ENCODE measurements at regions not wholly inside any gene's neighbourhood (a gene's known extent, or its start where the extent isn't known, plus 50 kb on each side); places are given as distances from the start of the nearest gene placed in this dataset.

- H3K36me3 ChIP-seq (ENCODE audit: low read depth), result no peaks in the 10 kb centered on the region
- no peak overlapping the region for H3K4me3 ChIP-seq
- H3F3A ChIP-seq (ENCODE audit: insufficient read depth), result no peaks in the 10 kb centered on the region
- no peaks in the 10 kb centered on the region for H3K27me3 ChIP-seq (replicated peaks; ENCODE audit: insufficient read depth)
- H3K9me2 ChIP-seq (ENCODE audit: insufficient read depth), result no peaks in the 10 kb centered on the region
- H3K27ac ChIP-seq, result no peak overlapping the region
- H2AFZ ChIP-seq, result no peak overlapping the region
- DNase-seq, result no peak
- H4K20me1 ChIP-seq (ENCODE audit: insufficient read depth), result no peaks in the 10 kb centered on the region
- in situ Hi-C loops (cut with MboI), result no loop called here
- H3K4me1 ChIP-seq (ENCODE audit: insufficient read depth), result no peaks in the 10 kb centered on the region
- no peaks in the 10 kb centered on the region for H3K79me2 ChIP-seq (ENCODE audit: insufficient read depth)
- no peak overlapping the region for H3K9ac ChIP-seq
- no peak overlapping the region for H3K4me2 ChIP-seq (ENCODE audit: unreplicated experiment)
- 11 to 22% methylated on average over 4 of the region's 4 CpGs for WGBS, 2 experiments (ENCODE audit: low coverage in 1 of 2, low lambda C conversion rate in 2 of 2, missing lambda C conversion rate in 2 of 2)
- TF ChIP-seq EZH2phosphoT487 (IDR thresholded peaks at IDR 0.05; ENCODE audit: insufficient read depth, low read depth) (no peak), EZH2 (IDR thresholded peaks at IDR 0.05; ENCODE audit: insufficient read depth, poor library complexity, severe bottlenecking) (no peak)
- no peaks in the 10 kb centered on the region for H3K9me3 ChIP-seq (ENCODE audit: low read depth)
Observed at GRCh38 chr7:109951565-109951928, 1139.4 kb upstream of the LRRN3 start.

DNA sequence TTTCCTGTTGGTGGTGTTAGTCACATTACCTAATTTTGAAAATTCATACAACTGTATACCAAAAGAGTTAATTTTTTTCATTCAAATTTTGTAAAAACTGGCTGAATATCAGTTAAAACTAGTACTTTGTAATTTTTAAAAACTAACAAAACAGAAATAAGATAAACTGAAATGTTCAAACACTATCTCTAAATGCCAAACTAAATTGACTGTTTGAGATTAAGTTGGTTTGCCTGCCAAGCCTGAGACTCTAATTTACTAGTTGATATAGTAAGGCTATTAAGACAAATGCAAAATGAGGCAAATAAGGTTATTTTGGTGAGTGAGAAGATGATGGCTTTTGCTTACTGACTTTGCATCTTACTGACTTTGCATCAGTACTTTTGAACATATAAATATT is 1134.9 kb upstream of the LRRN3 start:
- no peak overlapping the region for H3K27ac ChIP-seq

GRCh38 chr7:109956916-109957315 is 1134.0 kb upstream of the LRRN3 start:
- TF ChIP-seq EZH2phosphoT487 (IDR thresholded peaks at IDR 0.05; ENCODE audit: insufficient read depth, low read depth), result no peak
- no peak for TF ChIP-seq EZH2 (IDR thresholded peaks at IDR 0.05; ENCODE audit: insufficient read depth, poor library complexity, severe bottlenecking)
- Histone ChIP-seq H3K27me3 (replicated peaks; ENCODE audit: insufficient read depth) (no peaks in the 10 kb centered on the region), H3K36me3 (ENCODE audit: low read depth) (no peaks in the 10 kb centered on the region), H3K9ac (no peak overlapping the region), H2AFZ (no peak overlapping the region), H3K4me3 (no peak overlapping the region), H4K20me1 (ENCODE audit: insufficient read depth) (no peaks in the 10 kb centered on the region), H3K27ac (no peak overlapping the region), H3K4me1 (ENCODE audit: insufficient read depth) (no peaks in the 10 kb centered on the region), H3K9me2 (ENCODE audit: insufficient read depth) (no peaks in the 10 kb centered on the region), H3F3A (ENCODE audit: insufficient read depth) (no peaks in the 10 kb centered on the region), H3K79me2 (ENCODE audit: insufficient read depth) (no peaks in the 10 kb centered on the region), H3K9me3 (ENCODE audit: low read depth) (no peaks in the 10 kb centered on the region), H3K4me2 (ENCODE audit: unreplicated experiment) (no peak overlapping the region)
- in situ Hi-C loops (cut with MboI), result no loop called here
- no peak for DNase-seq

More for the DNA sequence above, 1134.9 kb upstream of the LRRN3 start:
- in situ Hi-C loops (cut with MboI), result no loop called here
- no peaks in the 10 kb centered on the region for H3F3A ChIP-seq (ENCODE audit: insufficient read depth)
- no peaks in the 10 kb centered on the region for H3K27me3 ChIP-seq (replicated peaks; ENCODE audit: insufficient read depth)
- DNase-seq, result no peak
- no peak overlapping the region for H3K4me2 ChIP-seq (ENCODE audit: unreplicated experiment)
- H4K20me1 ChIP-seq (ENCODE audit: insufficient read depth), result no peaks in the 10 kb centered on the region
- TF ChIP-seq EZH2 (IDR thresholded peaks at IDR 0.05; ENCODE audit: insufficient read depth, poor library complexity, severe bottlenecking) (no peak), EZH2phosphoT487 (IDR thresholded peaks at IDR 0.05; ENCODE audit: insufficient read depth, low read depth) (no peak)
- H3K9ac ChIP-seq, result no peak overlapping the region
- no peaks in the 10 kb centered on the region for H3K9me2 ChIP-seq (ENCODE audit: insufficient read depth)
- H2AFZ ChIP-seq, result no peak overlapping the region
- no peaks in the 10 kb centered on the region for H3K4me1 ChIP-seq (ENCODE audit: insufficient read depth)
- no peak overlapping the region for H3K4me3 ChIP-seq
- no peaks in the 10 kb centered on the region for H3K9me3 ChIP-seq (ENCODE audit: low read depth)
- H3K79me2 ChIP-seq (ENCODE audit: insufficient read depth), result no peaks in the 10 kb centered on the region
- no peaks in the 10 kb centered on the region for H3K36me3 ChIP-seq (ENCODE audit: low read depth)

- DNase-seq, result no peak
- no peaks in the 10 kb centered on the region for H3K36me3 ChIP-seq (ENCODE audit: low read depth)
- H3F3A ChIP-seq (ENCODE audit: insufficient read depth), result no peaks in the 10 kb centered on the region
- WGBS, 2 experiments (ENCODE audit: low coverage in 1 of 2, low lambda C conversion rate in 2 of 2, missing lambda C conversion rate in 2 of 2), result 34 to 37% methylated on average over 3 of the region's 3 CpGs
- in situ Hi-C loops (cut with MboI), result no loop called here
- H3K4me3 ChIP-seq, result no peak overlapping the region
- H3K79me2 ChIP-seq (ENCODE audit: insufficient read depth), result no peaks in the 10 kb centered on the region
- H3K27me3 ChIP-seq (replicated peaks; ENCODE audit: insufficient read depth), result no peaks in the 10 kb centered on the region
- TF ChIP-seq EZH2phosphoT487 (IDR thresholded peaks at IDR 0.05; ENCODE audit: insufficient read depth, low read depth) (no peak), EZH2 (IDR thresholded peaks at IDR 0.05; ENCODE audit: insufficient read depth, poor library complexity, severe bottlenecking) (no peak)
- H3K9ac ChIP-seq, result no peak overlapping the region
- no peaks in the 10 kb centered on the region for H3K4me1 ChIP-seq (ENCODE audit: insufficient read depth)
- H4K20me1 ChIP-seq (ENCODE audit: insufficient read depth), result no peaks in the 10 kb centered on the region
- H3K9me2 ChIP-seq (ENCODE audit: insufficient read depth), result no peaks in the 10 kb centered on the region
- H3K9me3 ChIP-seq (ENCODE audit: low read depth), result no peaks in the 10 kb centered on the region
- no peak overlapping the region for H3K4me2 ChIP-seq (ENCODE audit: unreplicated experiment)
- H3K27ac ChIP-seq, result no peak overlapping the region
- no peak overlapping the region for H2AFZ ChIP-seq
Observed at GRCh38 chr7:109963741-109964140, 1127.2 kb upstream of the LRRN3 start.

DNA sequence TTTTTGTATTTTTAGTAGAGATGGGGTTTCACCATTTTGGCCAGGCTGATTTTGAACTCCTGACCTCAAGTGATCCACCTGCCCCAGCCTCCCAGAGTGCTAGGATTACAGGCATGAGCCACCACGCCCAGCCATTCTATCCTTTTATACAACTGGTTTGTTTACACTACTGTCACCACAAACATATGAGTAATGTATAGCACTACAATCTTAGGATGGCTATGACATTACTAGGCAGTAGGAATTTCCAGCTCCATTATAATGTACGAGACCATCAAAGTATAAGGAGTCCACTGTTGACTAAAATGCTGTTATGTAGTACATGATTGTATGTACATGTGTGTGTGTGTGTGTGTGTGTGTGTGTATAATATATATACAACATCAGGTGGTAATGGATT is 1126.1 kb upstream of the LRRN3 start:
- no peaks in the 10 kb centered on the region for H4K20me1 ChIP-seq (ENCODE audit: insufficient read depth)
- no peak overlapping the region for H3K4me3 ChIP-seq
- DNase-seq, result no peak
- no peak overlapping the region for H3K27ac ChIP-seq
- no peak overlapping the region for H3K9ac ChIP-seq
- WGBS, 2 experiments (ENCODE audit: low coverage in 1 of 2, low lambda C conversion rate in 2 of 2, missing lambda C conversion rate in 2 of 2), result 19 to 30% methylated on average over 2 of the region's 2 CpGs
- in situ Hi-C loops (cut with MboI), result no loop called here
- H3K79me2 ChIP-seq (ENCODE audit: insufficient read depth), result no peaks in the 10 kb centered on the region
- no peak overlapping the region for H2AFZ ChIP-seq
- no peaks in the 10 kb centered on the region for H3K4me1 ChIP-seq (ENCODE audit: insufficient read depth)
- no peaks in the 10 kb centered on the region for H3K27me3 ChIP-seq (replicated peaks; ENCODE audit: insufficient read depth)
- no peaks in the 10 kb centered on the region for H3K36me3 ChIP-seq (ENCODE audit: low read depth)
- H3F3A ChIP-seq (ENCODE audit: insufficient read depth), result no peaks in the 10 kb centered on the region
- H3K4me2 ChIP-seq (ENCODE audit: unreplicated experiment), result no peak overlapping the region
- no peaks in the 10 kb centered on the region for H3K9me2 ChIP-seq (ENCODE audit: insufficient read depth)
- no peaks in the 10 kb centered on the region for H3K9me3 ChIP-seq (ENCODE audit: low read depth)
- TF ChIP-seq EZH2 (IDR thresholded peaks at IDR 0.05; ENCODE audit: insufficient read depth, poor library complexity, severe bottlenecking), result no peak
- no peak for TF ChIP-seq EZH2phosphoT487 (IDR thresholded peaks at IDR 0.05; ENCODE audit: insufficient read depth, low read depth)
